Mesothelial cell of epicardium (in vitro differentiated cells): ENCODE measurements at regions not wholly inside any gene's neighbourhood (a gene's known extent, or its start where the extent isn't known, plus 50 kb on each side); places are given as distances from the start of the nearest gene placed in this dataset.

Source experiments
- DNase-seq, 2 experiments: peaks; one replicate each; pipeline ENCODE4 v3.0.0; 2021; ENCODE audit warnings: low spot score in 2 of 2; ENCODE audit not compliant: unreplicated experiment in 2 of 2
- H3K27ac Mint-ChIP-seq: 2 replicates; pipeline ENCODE4 v1.8.0; 2021; ENCODE audit warnings: mixed read lengths
- H3K27me3 Mint-ChIP-seq: 2 replicates; pipeline ENCODE4 v1.8.0; 2021; ENCODE audit warnings: low read depth, mixed read lengths
- H3K36me3 Mint-ChIP-seq: 2 replicates; pipeline ENCODE4 v1.8.0; 2021; ENCODE audit warnings: mixed read lengths
- H3K4me1 Mint-ChIP-seq: 2 replicates; pipeline ENCODE4 v1.8.0; 2021; ENCODE audit warnings: mixed read lengths
- H3K4me3 Mint-ChIP-seq: 2 replicates; pipeline ENCODE4 v1.8.0; 2021; ENCODE audit warnings: mild to moderate bottlenecking, moderate library complexity, mixed read lengths
- H3K9me3 Mint-ChIP-seq: 2 replicates; pipeline ENCODE4 v1.8.0; 2021; ENCODE audit warnings: mixed read lengths
- TF ChIP-seq, protein P1 (sequence below): fragments of 200-600 bp; sonication (generic); IDR thresholded peaks from one replicate; pipeline ENCODE4 v1.5.0; 2021; ENCODE audit warnings: antibody characterized with exemption; ENCODE audit not compliant: unreplicated experiment

DNA sequence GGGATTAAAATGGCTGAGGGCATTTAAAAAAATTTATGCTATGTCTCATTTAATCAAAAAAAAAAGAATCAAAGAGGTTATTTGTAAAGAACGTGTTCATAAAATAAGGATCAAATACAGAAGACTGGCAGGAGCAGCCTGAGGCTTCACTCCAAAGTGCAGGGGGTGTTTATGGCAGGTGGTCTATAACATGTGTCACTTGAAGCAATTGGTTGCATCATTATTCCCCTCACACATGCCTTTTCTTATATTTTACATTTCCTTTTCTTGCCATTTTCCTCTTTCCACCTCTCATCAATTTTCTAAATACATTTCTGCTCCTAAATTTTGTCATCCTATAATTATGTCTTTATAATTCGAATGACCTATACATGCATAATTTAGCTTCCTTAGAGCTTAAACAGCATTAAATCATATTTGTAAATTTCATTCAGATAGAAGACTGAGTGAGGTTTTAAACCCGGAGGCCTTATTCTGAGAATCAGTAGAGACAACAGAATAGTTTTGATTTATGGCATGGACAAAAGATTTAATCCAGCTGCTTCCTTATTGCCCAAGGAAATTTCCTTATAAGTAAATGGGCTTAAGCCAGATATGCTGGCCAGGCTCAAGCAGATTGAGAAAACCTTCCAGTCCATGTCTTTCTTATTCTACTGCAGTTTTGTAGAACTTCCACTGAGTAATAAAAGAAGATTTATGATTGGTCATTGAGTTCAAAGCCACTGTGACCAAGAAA lies 322.8 kb downstream of the TGFB2 start:
- H3K27ac Mint-ChIP-seq, result peak overlapping the region; percentile 19
- peaks cover 2% of the 10 kb centered on the region for H3K36me3 Mint-ChIP-seq
- H3K4me1 Mint-ChIP-seq, result peaks cover 19% of the 10 kb centered on the region
- TF ChIP-seq, protein P1, sequence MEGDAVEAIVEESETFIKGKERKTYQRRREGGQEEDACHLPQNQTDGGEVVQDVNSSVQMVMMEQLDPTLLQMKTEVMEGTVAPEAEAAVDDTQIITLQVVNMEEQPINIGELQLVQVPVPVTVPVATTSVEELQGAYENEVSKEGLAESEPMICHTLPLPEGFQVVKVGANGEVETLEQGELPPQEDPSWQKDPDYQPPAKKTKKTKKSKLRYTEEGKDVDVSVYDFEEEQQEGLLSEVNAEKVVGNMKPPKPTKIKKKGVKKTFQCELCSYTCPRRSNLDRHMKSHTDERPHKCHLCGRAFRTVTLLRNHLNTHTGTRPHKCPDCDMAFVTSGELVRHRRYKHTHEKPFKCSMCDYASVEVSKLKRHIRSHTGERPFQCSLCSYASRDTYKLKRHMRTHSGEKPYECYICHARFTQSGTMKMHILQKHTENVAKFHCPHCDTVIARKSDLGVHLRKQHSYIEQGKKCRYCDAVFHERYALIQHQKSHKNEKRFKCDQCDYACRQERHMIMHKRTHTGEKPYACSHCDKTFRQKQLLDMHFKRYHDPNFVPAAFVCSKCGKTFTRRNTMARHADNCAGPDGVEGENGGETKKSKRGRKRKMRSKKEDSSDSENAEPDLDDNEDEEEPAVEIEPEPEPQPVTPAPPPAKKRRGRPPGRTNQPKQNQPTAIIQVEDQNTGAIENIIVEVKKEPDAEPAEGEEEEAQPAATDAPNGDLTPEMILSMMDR, result no peak
- no peaks in the 10 kb centered on the region for H3K27me3 Mint-ChIP-seq
- H3K9me3 Mint-ChIP-seq, result peaks cover 11% of the 10 kb centered on the region
- DNase-seq, result no peak
- H3K4me3 Mint-ChIP-seq, result no peak overlapping the region

DNA sequence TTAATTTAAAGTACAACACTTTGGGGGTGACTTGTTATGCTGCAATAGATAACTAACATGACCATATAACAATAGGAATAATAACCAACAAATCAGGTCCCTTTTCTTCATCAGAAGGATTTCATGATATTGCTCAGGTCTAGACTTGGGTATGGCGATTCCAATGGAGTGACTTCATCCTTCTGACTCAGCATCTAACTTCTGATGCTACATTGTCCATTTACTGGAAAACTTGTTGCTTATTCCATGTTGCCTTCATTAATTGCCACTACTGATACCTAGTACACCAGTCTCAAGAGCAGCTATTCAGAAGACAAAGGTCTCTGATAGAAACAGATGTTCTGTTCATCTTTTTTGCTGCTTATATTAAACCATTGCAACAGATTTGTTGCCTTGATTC lies 324.3 kb downstream of the TGFB2 start:
- no peaks in the 10 kb centered on the region for H3K27me3 Mint-ChIP-seq
- TF ChIP-seq, protein P1, result no peak
- H3K4me3 Mint-ChIP-seq, result no peak overlapping the region
- peaks cover 23% of the 10 kb centered on the region for H3K4me1 Mint-ChIP-seq
- H3K27ac Mint-ChIP-seq, result no peak overlapping the region
- no peak for DNase-seq
- H3K9me3 Mint-ChIP-seq, result peaks cover 8% of the 10 kb centered on the region
- H3K36me3 Mint-ChIP-seq, result peaks cover 2% of the 10 kb centered on the region

DNA sequence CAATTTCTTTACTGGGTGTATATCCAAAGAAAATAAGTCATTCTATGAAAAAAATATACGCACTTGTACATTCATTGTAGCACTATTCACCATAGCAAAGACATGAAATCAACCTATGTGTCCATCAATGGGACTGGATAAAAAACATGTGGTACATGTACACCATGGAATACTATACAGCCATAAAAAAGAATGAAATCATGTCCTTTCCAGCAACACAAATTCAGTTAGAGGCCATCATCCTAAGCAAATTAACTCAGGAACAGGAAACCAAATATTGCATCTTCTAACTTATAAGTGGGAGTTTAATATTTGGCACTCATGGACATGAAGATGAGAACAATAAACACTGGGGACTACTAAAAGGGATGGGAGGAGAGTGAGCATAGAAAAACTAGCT lies 325.7 kb downstream of the TGFB2 start:
- no peak overlapping the region for H3K27ac Mint-ChIP-seq
- H3K27me3 Mint-ChIP-seq, result no peaks in the 10 kb centered on the region
- H3K36me3 Mint-ChIP-seq, result peaks cover 2% of the 10 kb centered on the region
- TF ChIP-seq, protein P1, result no peak
- H3K9me3 Mint-ChIP-seq, result peaks cover 8% of the 10 kb centered on the region
- no peak for DNase-seq
- peaks cover 29% of the 10 kb centered on the region for H3K4me1 Mint-ChIP-seq
- H3K4me3 Mint-ChIP-seq, result no peak overlapping the region

DNA sequence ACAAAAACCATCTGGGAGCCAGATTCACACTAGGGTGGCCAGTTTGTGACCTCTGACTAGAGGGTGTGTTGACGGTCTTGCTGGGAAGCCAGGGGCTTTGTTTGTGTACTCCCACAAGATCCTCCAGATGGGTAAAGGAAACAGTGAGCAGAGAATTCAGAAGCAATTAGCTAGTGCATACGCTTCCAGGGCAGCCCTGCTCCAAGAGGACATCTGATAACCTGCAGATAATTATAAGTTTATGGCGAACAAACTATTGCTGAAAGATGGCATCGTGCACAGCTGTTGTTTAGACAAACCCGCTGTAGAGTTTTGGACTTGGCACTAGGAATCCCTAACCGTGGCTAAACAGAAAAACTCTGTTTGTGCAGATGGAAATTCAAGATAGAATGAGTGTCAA lies 326.4 kb downstream of the TGFB2 start:
- peaks cover 29% of the 10 kb centered on the region for H3K4me1 Mint-ChIP-seq
- no peaks in the 10 kb centered on the region for H3K27me3 Mint-ChIP-seq
- TF ChIP-seq, protein P1, result no peak
- H3K9me3 Mint-ChIP-seq, result peaks cover 8% of the 10 kb centered on the region
- H3K27ac Mint-ChIP-seq, result peak overlapping the region; percentile 56
- DNase-seq, result no peak
- peaks cover 2% of the 10 kb centered on the region for H3K36me3 Mint-ChIP-seq
- no peak overlapping the region for H3K4me3 Mint-ChIP-seq

DNA sequence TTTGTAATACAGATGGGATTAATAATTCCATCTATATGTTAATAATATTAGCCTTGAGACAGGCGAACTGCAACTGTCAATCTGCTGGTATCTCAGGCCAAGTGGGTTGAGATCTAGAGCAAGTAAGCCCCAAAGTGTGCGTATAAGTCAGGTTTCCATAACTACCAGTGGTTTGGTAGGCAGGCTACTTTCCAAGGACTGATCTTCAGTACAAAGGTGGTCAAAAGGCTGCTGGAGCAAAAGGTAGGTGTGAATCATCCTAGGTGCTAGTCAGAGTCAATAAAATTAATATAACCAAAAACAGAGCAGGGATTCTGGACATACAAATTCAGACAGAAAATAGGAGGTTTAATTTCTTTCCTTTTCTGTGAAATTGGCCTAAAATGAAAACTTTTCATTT lies 328.0 kb downstream of the TGFB2 start:
- Mint-ChIP-seq H3K27ac (peak overlapping the region; percentile 69), H3K9me3 (peaks cover 8% of the 10 kb centered on the region), H3K4me1 (peaks cover 26% of the 10 kb centered on the region), H3K36me3 (peaks cover 2% of the 10 kb centered on the region), H3K4me3 (no peak overlapping the region), H3K27me3 (no peaks in the 10 kb centered on the region)
- DNase-seq, result no peak
- TF ChIP-seq, protein P1, result no peak
